RPMI8226 (cell line): ENCODE measurements at regions not wholly inside any gene's neighbourhood (a gene's known extent, or its start where the extent isn't known, plus 50 kb on each side); places are given as distances from the start of the nearest gene placed in this dataset.
"Not testable (repeated sequence)": the region's sequence is repeated elsewhere in the genome, so short reads cannot be mapped to it uniquely, and the experiment has no call there.

ENCODE experiments used
- DNase-seq: peaks from one replicate; pipeline ENCODE4 v3.0.0-alpha.2; 2015

DNA sequence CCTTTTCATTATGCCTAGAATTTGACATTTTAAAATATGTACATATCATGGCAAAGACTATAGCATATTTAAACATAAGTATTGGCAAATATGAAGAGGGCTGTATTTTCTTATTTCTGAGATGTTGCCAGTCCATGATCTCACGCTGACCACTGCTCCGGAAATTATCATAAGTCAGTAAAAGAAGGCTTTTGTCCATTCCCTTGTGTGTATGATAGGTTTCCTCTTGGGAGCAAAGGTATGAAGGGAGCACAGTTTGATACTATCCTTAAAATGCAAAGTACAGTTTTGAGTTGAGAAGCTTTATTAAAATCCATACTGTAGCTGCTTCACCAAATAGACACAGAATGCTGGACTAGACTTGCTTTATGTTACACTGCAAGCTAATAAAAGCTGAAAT lies 52.6 kb upstream of the AGA start:
- no peak for DNase-seq

DNA sequence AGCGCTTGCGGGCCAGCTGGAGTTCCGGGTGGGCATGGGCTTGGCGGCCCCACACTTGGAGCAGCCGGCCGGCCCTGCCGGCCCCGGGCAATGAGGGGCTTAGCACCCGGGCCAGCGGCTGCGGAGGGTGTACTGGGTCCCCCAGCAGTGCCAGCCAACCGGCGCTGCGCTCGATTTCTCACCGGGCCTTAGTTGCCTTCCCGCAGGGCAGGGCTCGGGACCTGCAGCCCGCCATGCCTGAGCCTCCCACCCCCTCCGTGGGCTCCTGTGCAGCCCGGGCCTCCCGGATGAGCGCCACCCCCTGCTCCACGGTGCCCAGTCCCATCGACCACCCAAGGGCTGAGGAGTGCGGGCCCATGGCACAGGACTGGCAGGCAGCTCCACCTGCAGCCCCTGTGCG lies 53.4 kb upstream of the AGA start:
- DNase-seq: not testable (repeated sequence)

DNA sequence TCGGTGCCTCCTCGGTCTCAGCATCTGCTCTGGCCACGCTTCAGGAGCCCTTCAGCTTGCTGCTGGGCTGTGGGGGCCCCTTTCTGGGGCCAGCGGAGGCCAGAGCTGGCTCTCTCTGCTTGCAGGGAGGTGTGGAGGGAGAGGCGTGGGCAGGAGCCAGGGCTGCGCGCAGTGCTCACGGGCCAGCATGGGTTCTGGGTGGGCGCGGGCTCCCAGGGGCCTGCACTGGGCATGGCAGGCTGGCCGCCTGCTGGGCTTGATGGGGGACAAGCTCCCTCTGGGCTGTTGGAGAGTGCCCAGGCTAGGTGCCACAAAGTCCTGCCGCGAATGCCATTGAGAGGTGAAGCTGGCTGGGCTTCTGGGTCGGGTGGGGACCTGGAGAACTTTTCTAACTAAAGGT lies 57.3 kb upstream of the AGA start:
- DNase-seq: no peak

DNA sequence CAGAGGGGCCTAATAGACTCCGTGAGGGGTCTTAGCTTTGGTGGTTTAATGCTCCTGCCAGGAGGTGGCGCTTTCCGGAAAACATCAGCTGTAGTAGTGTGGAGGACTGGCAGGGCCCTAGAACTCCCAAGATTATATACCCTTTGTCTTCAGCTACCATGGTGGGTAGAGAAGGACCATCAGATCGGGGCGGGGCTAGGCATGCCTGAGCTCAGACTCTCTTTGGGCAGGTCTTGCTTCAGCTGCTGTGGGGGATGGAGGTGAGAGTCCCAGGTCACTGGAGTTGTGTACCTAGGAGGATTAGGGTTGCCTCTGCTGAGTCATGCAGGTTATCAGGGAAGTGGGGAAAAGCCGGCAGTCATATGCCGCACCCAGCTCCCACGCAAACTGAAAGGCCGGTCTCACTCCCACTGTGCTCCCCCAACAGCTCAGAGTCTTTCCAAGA lies 63.0 kb upstream of the AGA start:
- DNase-seq: no peak

DNA sequence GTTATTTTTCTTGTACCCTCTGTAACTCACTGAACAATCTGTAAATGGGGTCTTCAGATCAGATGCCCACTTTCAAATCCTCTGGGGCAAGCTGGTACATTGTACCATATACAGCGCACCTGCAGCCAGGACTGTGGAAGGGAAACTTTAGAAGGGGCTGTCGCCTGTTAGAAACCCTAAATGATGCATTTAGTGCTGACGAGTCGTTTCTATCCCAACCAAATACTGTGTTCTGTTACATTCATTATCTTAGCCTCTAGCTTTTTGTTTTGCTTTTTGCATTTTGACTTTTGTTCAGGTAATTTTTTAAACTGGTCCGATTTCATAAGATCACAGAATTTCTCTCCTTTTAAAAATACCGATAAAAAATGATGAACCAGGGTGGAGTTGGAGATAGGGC lies 66.4 kb upstream of the AGA start:
- DNase-seq: no peak

DNA sequence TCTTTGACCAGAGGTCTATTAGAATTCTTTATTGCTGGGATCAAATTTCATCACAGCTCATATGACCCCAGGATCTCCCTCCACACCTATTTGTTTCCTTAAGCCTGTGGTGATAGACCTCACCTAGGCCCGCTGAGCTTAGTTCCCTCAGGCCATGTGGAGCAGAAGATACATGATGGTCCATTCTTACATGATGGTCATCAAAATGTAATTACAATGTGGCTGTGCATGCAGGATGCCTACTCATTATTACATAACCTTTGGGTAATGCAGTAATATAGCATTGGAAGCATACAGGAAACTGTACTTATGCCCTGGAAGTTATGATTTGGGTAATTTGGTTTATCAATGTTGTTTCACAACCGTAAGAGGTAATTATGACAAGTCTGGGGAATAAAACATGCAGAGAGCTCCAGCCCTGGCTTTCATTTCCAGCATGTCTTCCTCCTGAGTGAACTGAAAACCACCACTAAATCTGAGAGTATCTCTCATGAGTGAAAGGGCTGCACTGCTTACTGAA lies 67.0 kb upstream of the AGA start:
- DNase-seq: no peak

DNA sequence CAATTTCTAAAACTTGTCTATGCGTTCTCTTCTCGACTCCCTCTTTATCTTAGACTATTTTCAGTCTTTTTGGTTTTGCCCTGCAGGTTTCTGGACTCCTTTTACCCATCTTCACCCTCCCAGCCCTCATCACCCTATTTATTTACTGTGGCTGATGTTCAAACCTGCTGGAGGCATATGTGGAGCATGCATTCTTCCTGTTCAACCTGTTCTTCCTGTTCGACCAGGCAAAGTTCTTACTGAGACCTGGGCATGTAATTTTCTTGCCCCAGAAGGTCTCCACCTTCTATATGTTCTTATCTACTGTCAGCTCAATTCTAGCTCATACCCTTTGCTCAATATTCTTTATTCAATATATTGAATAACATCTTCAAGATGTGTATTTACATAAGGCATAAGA lies 69.4 kb upstream of the AGA start:
- DNase-seq: no peak

DNA sequence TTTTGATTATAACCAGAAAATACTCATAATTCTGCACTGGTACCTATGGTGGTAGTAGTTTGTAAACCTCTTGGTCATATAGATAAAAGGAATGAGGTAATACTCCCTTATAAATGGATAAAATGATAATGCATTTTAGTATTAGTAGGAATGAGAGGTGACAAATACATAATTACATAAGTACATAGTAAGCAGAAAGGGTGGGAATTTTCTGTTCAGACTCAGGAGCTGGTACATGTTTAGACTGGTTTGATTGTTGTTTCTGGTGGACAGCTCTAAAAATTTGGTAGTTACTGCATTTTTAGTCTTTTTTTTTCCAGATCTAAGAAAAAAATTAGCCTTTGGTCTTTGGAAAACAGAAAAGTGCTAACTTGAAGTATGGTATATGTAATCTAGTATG lies 70.4 kb upstream of the AGA start:
- DNase-seq: no peak

DNA sequence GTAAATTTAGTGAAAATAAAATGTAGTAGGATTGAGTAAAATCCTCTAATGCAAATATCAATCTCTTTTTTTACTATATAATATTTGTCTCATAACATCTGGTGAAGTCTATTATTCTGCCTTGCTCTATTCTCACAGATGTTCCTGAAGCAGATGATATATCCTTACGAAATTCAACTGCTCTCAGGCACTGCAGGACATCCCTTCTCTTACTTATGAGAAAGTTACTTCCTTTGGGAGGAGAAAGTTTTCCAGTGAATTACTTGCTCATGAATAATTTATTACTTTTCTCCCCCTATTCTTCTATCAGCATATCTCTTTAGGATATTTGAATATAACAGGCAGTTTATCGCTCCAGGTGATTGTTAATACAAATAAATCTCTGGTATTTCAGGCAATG lies 75.6 kb upstream of the AGA start:
- no peak for DNase-seq

DNA sequence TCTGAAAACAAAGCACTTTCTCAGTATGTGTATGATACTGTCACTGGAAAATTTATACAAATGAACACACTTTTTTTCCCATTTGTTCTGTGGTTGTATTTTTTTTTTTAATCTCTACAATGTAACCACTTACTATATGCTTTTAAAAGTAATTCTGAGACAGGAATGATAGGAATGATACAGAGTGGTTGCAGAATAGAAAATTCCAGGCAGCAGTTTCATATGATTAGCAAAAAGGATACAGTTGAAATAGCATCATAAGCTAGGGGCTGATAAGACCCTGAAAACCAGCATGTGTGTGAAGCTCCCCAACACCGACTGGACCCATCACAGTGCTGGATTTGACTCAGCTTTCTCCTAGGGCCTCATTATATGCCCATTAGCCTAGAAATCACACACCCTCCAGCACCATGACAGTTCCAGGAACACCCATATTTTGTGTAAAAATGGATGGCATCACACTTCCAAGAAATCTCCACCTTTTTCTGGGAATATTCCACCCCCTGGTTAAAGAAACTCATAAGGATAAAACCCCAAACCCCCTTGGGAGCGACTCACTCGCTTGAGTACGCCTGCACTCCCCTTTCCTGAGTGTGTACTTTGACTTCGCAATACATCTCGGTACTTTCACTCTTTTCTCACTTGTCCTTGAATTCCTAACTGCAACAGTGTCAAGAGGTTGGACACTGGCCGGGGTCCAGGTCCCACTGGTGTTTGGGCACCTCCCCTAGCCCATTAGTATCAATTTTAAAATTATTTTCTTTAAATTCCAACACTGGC lies 77.4 kb upstream of the AGA start:
- no peak for DNase-seq

DNA sequence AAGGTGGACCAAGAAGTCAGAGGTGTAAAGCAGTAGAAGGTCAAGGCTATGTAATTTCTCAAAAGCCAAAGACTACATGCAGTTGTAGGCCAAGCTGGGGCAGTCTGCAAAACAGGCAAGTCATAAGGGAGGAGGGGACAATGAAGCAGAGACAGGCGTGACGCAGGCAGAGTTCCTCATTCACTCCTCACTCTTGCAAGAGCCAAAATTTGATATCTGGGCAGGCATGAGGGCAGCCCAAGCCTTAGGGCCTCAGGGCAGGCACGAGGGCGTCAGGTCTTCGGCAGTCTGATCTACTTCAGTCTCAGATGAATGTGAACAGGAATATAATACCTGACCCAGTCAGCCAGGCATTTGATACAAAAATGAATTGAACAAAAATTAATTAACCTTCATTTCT lies 86.4 kb upstream of the AGA start:
- no peak for DNase-seq

DNA sequence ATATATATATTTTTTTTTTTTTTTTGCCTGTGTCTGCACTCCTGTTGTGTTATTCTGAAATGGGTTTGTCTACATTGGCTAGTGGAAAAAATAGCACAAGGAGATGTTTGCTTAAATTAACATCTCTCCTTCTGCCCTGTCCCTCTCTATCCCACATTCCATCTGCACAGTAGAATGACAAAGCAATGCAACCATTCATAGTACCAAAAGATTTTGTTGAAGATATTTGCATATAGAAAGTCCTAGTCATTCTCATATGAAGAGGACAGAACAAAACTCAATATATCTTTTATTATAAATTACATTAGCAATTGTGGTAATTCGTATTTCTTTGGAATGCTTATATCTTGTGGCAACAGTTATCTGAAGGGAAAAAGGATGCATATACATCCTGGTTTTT lies 88.3 kb upstream of the AGA start:
- DNase-seq: no peak

DNA sequence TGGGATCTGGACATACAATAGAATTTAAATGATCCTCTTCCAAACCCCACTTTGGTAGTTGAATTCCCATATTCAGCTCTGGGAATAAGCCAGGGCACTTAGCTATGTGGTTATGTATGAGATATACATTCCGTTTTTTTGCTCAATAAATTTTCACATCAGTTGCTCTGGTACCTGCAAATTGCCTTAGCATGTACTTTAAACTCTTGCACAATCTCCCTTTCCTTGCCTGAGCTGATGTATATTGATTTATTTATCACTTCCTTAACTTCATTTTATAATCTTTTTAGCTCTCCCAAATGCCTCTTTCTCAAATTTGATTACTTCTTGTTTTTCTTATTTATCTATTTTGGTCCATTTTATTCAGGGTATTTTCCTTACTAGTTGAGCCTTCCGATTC lies 90.1 kb upstream of the AGA start:
- no peak for DNase-seq

DNA sequence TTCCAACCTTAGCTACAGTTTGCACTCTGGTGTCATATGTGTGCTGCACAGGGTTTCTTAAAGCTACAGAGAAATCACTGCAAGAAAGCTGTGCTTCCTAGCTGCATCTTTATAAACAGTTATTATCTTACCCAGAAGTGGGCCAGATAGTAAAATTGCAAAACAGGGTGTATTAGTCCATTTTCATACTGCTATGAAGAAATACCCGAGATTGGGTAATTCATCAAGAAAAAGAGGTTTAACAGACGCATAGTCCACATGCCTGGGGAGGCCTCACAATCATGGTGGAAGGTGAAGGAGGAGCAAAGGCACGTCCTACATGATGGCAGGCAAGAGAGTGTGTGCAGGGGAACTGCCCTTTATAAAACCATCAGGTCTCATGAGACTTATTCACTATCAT lies 92.6 kb upstream of the AGA start:
- not testable (repeated sequence) for DNase-seq

DNA sequence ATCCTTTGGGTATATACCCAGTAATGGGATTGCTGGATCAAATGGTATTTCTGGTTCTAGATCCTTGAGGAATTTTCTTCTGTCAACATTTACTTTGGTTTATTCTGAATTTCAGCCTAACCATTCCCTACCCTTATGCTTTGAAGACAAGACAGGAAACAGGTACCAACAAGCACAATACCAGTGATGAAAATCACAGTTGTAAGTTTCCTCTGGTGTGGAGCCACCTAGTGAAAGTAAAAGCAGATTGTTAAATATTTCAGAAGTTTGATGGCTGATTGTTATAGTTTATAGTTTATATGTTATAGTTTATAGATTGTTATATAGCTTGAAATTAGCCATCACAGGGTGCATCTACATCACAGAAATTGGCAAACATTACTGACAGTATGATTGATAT lies 104.5 kb upstream of the AGA start:
- no peak for DNase-seq

DNA sequence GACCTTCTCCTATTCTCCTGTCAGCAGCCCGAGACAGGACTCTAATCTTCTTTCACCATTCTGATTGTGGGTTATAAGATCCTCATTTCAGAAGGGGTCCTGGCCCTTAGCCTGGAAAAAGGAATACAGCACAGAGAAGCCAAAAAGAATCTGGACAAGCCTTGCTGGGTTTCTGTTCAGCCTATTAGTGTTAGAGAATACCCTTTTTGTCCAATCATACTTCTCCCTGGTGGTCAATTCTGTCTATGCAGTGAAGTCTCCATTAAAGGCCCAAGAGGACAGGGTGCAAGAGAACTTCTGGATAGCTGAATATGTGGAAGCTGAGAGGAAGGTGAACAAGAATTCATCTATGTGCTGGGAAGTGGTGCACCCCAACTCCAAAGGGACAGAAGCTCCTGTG lies 105.7 kb upstream of the AGA start:
- DNase-seq: no peak

DNA sequence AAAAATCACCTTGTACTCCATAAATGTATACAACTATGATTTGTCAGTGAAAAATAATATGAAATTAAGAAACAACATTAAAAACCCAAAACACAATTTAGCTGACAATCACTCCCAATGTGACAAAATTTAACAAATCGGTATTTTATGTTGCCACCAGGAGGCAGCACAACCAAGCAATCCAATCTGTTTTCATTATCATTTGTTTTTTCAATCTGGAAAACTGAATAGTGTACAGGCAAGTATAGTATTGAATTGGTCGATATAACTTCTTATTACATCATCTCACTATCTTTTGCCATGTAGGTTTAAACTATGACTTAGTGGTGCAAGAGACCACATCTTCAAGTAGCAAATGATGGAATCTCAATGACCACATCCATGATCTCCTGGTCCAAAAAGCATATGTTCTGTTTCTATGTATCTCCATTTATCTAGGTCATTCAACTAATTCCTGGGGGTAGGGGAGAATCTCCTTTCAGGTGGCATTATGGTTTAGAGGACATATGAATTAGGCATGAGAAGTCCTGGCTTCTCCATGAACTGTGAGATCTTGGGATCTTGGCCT lies 112.9 kb upstream of the AGA start:
- peak; percentile 15 for DNase-seq

DNA sequence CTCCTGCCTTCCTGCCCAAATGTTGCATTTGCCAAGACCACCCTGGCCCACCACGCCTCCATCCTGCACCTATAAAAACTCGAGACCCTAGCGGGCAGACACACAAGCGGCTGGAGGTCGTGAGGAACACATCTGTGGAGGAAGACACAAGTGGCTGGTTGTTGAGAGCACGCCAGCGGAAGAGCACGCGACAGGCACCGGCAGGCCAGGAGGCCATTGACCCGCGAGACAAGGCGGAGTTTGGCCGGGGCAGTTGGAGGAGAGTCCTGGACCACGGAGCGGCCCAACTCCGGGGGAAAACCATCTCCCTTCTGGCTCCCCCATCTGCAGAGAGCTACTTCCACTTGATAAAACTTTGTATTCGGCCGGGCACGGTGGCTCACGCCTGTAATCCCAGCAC lies 115.2 kb upstream of the AGA start:
- no peak for DNase-seq

DNA sequence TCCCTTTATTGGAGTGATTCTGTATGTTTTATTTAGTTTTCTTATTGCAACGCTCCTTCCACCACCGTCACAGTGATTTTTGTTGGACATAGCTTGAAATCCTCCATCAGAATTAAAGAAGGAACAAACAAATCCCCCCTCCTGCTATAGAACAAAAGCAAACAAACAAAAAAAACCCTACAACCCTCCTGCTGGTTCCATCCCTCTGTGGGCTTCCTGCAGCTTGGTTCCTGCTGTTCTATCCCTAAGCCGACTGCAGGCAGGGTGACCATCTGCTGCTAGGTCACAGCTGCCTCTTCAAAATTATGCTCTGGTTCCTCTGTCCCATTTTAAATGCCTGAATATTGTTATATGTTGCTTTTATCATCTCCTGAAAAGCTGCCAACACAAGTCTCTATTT lies 116.8 kb upstream of the AGA start:
- DNase-seq: no peak

DNA sequence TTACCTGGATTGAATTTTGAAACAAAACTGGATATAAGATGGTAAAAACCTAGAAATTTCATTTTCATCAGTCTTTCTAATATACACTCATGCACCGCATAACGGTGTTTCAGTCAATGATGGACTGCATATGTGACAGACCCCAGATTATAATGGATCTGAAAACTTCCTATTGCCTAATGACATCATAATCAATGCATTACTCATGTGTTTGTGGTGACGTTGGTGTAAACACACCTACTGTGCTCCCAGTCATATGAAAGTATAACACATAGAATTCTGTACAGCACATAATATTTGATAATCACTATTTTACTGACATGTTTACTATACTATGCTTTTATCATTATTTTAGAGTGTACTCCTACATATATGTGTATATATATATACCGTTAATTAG lies 119.9 kb upstream of the AGA start:
- DNase-seq: no peak

DNA sequence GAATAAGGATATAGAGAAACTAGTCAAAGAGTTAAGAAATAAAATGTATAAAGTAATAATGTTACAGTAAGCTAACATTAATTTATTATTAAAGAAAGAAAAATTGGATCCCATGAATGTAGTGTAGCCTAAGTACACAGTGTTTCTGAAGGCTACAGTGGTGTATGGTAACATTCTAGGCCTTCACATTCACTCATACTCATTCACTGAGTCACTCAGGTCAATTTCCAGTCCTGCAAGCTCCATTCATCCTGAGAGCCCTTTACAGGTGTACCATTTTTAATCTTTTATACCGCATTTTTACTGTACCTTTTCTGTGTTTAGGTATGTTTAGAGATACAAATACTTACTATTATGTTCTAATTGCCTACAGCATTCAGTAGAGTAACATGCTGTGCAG lies 120.6 kb upstream of the AGA start:
- no peak for DNase-seq

DNA sequence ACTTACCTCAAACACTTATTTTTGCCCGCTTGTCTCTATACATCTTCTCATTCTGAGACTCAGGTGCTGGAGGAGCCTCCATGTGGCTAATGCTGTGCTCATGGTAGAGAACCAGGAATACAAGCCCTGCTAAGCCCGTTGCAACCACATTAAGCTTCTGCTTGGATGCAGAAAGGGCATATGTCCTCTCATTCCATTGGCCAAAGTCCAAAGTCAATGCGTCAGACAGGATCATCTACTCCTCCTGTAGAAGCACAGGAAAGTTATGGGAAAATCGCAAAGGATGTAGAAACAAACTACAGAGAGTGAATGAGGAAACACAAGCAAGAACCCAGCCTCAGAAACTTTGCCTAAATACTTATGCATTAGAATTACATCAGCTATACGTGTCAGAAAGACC lies 124.5 kb upstream of the AGA start:
- no peak for DNase-seq

DNA sequence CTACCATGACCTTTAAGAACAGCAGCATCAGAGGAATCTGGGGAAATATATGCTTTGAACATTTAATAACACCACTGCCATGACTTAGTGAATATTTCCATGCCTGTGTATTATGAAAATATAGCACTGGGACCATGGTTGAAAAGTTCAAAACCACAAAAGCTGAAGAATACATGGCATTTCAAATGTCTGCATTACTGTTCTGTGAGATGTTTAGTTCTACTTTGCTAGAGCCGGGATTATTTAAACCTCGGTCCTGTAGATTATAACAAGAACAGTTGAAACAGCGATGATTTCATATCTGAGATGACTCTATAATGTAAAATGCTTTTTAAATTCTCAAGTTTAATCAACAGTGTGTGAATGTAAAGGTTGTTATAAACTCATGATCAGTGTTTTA lies 126.7 kb upstream of the AGA start:
- DNase-seq: no peak

DNA sequence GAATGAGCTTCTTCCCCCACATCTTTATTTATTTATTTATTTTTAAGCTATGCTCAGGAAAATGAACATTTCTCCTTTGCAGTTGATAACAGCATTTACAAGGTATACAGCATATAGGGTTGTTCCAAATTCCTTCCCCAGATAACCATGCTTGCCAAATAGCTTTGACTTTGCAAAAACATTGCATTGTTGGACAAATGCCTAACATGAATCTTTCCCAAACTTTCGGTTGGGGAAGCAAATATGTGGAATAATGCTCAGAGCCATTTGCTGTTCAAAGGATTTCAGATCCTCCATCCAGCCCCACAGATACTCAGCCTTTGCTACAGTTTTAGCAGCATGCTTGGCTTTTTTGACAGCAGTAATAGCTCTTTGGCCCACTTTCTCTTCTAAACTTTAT lies 127.2 kb upstream of the AGA start:
- no peak for DNase-seq

DNA sequence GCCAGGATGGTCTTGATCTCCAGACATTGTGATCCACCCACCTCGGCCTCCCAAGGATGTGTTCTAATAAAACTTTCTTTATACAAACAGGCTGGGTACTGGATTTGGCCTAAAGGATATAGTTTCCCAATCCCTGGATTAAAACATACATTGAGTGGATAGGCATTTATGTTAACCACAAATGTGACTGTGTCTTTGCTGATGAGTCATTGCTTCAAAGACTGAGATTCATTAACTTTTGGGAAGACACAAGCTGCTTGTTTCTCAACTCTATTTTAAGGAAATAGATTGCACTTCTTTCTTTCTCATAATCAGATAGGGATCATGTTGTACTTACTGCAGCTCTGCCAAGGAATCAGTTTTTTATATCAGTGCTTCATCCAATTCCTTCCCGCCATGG lies 131.3 kb upstream of the AGA start:
- DNase-seq: no peak
